ENCODE measurements at regions not wholly inside any gene's neighbourhood (a gene's known extent, or its start where the extent isn't known, plus 50 kb on each side); places are given as distances from the start of the nearest gene placed in this dataset.

DNA sequence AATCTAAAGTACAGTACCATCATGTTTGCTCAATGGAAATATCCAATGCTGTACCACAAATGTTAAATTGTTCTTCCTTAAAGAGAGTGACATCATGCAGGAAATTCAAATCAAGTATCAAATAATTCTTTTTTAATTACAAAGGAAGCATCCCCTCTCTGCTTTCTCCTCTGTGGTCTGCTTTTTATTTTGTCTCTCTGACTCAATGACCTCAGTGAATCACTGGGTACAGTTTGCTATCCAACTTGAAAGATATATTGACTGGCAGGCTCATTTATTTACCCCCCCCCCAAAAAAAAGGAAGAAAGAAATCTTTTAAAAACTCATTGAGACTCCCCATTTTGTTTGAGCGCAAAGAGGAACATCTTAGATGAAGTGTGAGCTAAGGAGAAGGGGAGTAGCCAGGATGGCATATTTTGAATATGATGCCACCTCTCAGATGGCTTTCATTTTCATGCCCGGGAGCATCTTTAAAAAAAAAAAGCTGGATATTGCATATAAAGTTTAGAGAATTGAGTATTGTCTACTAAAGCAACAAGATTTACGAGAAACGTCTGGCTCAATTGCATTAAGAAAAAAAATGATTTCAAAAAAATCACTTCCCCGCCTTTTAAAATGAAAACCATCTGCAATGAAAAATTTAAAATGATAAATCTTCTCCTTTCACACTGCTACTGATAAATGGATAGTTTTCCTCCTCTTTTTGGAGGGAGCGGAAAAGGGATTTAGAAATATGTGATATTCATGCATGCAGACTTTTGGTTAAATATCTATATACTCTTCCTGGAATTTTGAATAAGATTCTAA is 307.1 kb upstream of the DPH6 start:
- TF ChIP-seq, protein P1, sequence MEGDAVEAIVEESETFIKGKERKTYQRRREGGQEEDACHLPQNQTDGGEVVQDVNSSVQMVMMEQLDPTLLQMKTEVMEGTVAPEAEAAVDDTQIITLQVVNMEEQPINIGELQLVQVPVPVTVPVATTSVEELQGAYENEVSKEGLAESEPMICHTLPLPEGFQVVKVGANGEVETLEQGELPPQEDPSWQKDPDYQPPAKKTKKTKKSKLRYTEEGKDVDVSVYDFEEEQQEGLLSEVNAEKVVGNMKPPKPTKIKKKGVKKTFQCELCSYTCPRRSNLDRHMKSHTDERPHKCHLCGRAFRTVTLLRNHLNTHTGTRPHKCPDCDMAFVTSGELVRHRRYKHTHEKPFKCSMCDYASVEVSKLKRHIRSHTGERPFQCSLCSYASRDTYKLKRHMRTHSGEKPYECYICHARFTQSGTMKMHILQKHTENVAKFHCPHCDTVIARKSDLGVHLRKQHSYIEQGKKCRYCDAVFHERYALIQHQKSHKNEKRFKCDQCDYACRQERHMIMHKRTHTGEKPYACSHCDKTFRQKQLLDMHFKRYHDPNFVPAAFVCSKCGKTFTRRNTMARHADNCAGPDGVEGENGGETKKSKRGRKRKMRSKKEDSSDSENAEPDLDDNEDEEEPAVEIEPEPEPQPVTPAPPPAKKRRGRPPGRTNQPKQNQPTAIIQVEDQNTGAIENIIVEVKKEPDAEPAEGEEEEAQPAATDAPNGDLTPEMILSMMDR (conservative IDR thresholded peaks at IDR 0.05) = no peak
- no peak overlapping the region for H3K27ac ChIP-seq

DNA sequence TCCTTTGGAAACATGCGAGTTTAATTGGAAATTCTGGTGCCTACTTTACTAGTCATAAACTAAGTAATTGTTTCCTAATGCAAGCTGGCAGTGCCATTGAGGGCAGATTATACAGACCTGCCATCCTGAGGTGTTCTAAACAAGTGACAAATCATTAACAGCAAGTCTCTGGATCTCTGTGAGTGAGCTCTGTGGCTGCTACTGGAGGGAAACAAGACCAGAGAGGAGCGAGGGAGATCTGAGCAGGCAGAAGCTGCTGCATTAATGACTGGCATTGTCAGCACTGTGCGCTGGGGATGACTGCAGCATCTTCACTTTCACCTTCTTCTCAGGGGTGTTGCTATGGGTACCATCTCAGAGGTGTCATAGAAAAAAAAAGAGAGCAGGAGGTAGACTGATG is 308.4 kb upstream of the DPH6 start:
- TF ChIP-seq, protein P1 (conservative IDR thresholded peaks at IDR 0.05) = no peak
- no peak overlapping the region for H3K27ac ChIP-seq

DNA sequence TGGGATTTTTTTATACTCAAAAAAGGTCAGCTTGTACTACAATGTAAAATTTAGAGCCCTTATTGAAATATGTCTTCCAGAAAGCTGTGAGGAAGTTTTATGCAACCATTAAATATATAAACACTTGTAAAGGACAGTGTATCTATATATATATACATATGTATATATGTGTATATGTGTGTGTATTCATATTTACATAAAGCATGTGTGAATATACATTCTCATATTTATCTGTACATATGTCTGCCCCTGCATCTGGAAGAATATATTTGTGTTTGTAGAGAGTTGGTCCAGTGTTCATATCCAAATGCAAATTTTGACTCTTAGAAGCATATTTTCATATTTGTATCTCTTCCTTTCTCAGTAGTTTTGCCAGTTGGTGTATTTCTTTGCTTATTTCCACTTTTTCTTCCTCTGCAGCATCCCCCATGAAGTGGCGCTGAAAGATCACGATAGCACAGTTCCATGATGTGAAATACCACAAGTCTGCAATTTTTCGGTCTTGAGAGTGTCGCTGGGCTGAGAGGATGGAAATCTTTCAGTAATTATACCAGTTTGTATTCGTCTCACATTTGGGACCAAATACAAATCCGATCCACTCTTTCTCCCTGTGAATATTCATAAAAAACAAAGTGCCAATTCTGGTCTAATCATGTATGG is 311.7 kb upstream of the DPH6 start:
- TF ChIP-seq, protein P1 (conservative IDR thresholded peaks at IDR 0.05) = no peak
- no peak overlapping the region for H3K27ac ChIP-seq

DNA sequence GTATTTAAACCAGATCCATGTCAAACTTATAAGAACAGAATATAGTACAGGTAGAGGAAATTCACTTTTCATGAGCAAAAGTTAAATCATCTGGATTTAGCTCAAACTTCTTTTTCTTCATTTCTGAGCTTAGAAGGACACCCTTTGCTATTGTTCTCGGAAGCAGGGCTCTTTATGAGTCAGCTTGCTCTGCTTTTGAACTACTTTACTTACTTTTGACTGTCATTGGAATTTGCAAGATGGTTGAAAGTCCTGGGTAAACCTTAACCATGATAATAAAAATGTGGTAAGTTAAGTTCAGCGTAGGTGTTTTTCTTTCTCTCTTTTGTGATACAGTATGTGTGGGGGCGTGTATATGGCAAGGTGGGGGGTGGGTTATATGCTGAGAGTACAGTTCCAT is 312.7 kb upstream of the DPH6 start:
- TF ChIP-seq, protein P1 (conservative IDR thresholded peaks at IDR 0.05) = no peak
- no peak overlapping the region for H3K27ac ChIP-seq

DNA sequence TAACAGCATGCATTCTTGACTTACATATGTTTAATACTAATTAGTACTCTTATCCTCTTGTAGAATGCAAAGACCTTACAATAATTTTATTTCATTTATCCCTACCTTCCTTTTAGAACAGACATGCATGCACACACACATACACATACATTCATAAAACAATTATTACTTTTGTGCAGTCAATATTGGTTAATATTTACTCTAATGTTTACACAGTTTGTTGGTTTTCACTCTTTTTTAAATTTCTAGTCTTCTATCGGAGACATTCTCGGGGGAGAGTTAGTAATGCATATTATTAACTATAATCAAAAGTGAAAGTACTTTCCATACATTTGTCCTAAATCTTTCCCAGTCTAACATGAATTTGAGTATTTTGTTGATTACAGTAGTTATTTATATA is 317.7 kb upstream of the DPH6 start:
- TF ChIP-seq, protein P1 (conservative IDR thresholded peaks at IDR 0.05) = no peak

DNA sequence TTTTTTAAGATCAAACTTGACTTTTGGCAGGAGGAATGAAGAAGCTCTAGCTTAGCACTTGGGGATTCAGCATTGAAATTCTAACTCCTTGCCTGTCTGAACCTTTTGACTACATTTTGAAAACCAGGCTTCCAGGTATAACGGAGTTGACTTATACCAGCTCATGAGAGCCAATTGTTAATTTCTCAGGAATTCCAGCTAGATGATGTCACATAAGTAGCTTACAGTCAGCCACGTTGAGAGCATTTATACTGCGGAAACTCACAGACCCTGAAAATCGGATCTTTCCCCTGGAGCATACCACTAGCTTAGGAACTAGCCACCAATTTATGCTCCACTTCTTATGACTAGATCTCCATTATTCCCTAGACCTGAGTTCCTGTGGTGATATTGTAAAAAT is 321.4 kb upstream of the DPH6 start:
- H3K27ac ChIP-seq = no peak overlapping the region
- TF ChIP-seq, protein P1 (conservative IDR thresholded peaks at IDR 0.05) = no peak

More for the DNA sequence above, 317.7 kb upstream of the DPH6 start:
- H3K27ac ChIP-seq = no peak overlapping the region

DNA sequence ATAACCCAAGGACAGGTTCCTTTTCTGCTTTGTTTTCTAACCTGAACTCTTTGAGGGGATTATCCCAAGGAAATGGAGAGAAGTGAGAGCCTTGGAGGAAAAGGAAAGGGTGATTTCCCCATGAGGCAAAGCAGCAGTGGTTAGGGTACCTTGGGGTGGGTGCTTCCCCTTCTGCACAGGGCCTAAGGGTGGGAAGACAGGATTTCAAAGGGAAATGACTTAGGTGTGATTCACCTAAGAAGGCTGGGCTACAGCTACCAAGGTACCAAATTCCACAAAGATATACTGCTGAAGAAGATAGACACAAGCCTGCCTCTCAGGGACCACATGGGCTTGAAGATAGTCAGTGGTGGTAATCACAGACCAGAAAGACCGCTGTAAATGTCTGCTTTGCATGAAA is 325.3 kb upstream of the DPH6 start:
- no peak overlapping the region for H3K27ac ChIP-seq
- TF ChIP-seq, protein P1 (conservative IDR thresholded peaks at IDR 0.05) = no peak
